ENCODE measurements at regions not wholly inside any gene's neighbourhood (a gene's known extent, or its start where the extent isn't known, plus 50 kb on each side); places are given as distances from the start of the nearest gene placed in this dataset.

DNA sequence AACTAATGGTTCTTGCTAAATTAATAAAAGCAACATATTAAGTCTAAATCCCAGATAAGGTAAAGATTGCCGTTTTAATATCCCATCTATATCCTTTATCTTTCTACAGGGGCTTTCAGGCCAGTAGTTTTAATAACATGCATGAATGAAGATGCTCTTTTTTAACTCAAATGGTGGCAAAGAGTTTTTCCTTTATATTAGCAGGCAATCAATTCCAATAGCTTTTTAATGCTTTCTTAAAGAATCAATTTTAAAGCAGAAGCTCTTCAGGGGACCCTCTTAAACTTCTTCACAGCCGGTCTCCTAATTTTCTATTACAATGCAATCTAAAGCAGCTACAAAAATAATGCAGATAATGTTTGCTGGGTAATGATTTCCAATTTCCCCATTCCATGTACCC lies 107.8 kb upstream of the HS3ST5 start:
- TF ChIP-seq CTCF (IDR thresholded peaks at IDR 0.05; ENCODE audit: low read depth, low read length), result no peak

GRCh38 chr6:114449659-114450058 lies 106.8 kb upstream of the HS3ST5 start:
- no peak for TF ChIP-seq CTCF (IDR thresholded peaks at IDR 0.05; ENCODE audit: low read depth, low read length)

More for the DNA sequence above, 107.8 kb upstream of the HS3ST5 start:
- H3K4me3 ChIP-seq (ENCODE audit: low read depth, low read length), result no peak overlapping the region

DNA sequence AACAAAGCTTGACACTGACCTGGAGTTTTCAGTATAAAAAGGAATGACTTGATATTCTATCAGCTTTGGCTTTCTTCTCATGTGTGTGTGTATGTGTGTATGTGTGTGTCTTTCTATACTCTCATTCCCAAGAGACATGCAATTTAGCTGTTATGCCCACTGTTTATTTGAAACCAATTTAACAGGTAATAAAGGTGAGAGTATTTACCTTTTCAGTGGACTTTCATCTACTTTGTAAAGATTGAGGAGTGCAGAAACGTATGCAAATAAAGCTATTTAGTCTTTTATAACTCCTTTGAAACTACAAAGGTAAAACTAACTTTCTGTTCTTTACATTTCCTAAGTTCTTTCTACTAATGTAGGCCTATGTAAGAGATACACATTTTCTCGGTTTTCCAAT lies 103.5 kb upstream of the HS3ST5 start:
- TF ChIP-seq CTCF (IDR thresholded peaks at IDR 0.05; ENCODE audit: low read depth, low read length), result no peak
- H3K4me3 ChIP-seq (ENCODE audit: low read depth, low read length), result no peak overlapping the region

More at GRCh38 chr6:114449659-114450058, 106.8 kb upstream of the HS3ST5 start:
- no peak overlapping the region for H3K4me3 ChIP-seq (ENCODE audit: low read depth, low read length)

GRCh38 chr6:114445846-114446245 lies 103.0 kb upstream of the HS3ST5 start:
- no peak for TF ChIP-seq CTCF (IDR thresholded peaks at IDR 0.05; ENCODE audit: low read depth, low read length)
- H3K4me3 ChIP-seq (ENCODE audit: low read depth, low read length), result no peak overlapping the region

DNA sequence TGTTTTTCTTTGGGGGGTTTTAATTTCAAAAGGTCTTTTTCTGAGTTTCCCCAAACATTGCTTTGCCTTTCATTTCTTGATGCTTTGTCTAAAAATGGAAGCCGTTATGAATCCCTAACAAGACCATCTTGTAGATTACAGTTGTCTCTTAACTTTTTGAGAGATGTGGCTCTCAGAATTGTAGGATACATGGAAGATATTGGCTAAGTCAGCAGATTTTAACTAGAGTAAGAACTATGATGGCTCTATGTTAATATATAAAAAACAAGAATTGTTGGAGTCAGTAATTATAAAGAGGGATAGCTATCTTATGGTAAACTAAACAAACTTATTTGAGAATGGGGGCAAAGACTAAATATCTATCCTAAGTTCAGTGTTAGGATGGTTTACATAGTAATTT lies 96.6 kb upstream of the HS3ST5 start:
- no peak overlapping the region for H3K4me3 ChIP-seq (ENCODE audit: low read depth, low read length)
- TF ChIP-seq CTCF (IDR thresholded peaks at IDR 0.05; ENCODE audit: low read depth, low read length), result no peak

DNA sequence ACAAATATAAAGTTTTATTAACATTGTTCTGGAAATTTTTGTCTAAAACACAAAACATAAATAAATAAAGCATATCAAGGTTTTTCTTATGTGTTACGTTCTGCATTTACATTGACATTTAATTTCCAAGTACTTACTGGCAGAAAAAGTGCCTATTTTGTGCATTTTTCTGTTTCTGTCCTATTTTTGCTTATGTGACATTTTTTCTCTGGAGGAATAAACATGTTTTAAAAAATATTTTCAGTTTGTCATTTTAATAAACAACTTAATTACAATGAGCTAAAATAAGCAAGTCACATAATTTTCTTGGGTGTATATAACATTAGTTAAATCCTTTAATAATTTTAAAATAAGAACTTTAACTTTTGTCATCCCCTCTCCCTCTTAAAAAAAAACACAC lies 94.4 kb upstream of the HS3ST5 start:
- H3K4me3 ChIP-seq (ENCODE audit: low read depth, low read length), result no peak overlapping the region
- TF ChIP-seq CTCF (IDR thresholded peaks at IDR 0.05; ENCODE audit: low read depth, low read length), result no peak

DNA sequence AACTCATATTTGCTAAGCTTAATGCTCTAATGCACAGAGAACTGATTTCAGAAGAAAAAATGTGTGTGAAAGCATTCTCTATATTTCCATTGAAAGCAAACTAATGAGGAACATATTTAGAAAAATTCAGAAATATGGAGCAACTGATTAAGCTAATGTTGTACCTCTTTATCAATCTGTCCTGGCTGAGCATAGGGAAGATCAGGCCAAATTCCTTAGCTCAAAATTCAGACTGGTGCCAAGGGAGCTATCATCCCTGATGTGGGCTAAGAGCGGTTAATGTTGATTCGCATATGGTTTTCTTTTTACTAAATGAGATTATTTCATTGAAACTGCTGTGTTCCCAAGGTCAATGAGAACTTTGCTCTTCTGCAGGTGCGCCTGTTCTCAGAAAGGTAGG lies 93.9 kb upstream of the HS3ST5 start:
- H3K4me3 ChIP-seq (ENCODE audit: low read depth, low read length), result no peak overlapping the region
- no peak for TF ChIP-seq CTCF (IDR thresholded peaks at IDR 0.05; ENCODE audit: low read depth, low read length)

Data from WI38 (cell line).